ENCODE measurements at regions not wholly inside any gene's neighbourhood (a gene's known extent, or its start where the extent isn't known, plus 50 kb on each side); places are given as distances from the start of the nearest gene placed in this dataset.

DNA sequence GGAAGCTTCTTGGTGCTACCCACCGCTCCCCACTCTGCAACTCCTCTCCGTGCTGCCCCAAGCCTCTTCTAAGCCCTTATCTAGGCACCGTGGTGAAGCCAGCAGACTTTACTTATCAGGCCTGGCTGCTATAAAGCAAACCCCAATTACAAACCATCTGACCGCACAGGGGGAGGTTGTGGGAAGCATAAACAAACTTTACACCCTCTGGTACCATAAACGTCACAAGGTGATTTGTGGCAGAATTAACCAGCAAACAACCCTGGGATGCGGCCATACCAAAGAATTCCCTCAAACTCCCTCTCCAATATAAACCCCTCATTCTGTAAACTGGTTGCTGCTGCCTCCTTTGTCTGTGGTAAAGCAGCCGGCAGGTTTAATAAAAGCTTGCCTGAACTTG, 55.2 kb downstream of the MAGEC2 start:
- peak in 1 of 4 donors; percentile 7 for DNase-seq (ENCODE audit: low read depth in 4 of 4, low spot score in 2 of 4)

DNA sequence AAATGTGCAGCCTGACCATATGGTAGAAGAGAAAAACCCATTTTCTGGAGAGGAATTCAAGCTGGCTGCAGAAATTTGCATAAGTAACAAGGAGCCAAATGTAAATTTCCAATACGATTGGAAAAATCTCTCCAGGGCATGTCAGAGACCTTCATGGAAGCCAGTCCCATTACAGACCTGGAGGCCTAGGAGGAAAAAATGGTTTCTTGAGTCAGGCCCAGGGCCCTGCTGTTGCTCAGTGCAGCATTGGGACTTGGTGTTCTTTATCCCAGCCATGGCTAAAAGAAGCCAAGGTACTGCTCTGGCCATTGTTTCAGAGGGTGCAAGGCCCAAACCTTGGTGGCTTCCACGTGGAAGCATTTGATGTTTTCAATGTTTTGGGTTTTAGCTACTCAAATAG, 70.6 kb downstream of the MAGEC2 start:
- no peak for DNase-seq (ENCODE audit: low read depth in 4 of 4, low spot score in 2 of 4)

DNA sequence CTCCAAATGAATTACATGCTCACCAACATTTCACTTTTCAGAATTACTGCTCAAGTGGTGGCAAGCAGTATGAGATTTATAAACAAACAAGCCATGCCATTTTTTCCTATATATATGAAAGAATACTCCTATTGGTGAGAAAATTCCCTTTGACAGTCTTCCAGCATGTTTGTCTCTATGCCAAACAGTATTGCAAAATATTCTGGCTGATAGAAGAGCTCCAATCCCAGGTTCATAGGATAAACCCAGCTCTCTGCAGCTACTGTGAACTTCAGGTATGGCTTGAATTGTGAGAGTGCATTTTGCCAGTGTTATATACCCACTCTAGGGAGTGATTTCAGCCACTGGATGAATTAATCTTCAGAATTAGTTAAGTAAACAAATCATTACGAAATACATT, 108.8 kb downstream of the MAGEC2 start:
- no peak for DNase-seq (ENCODE audit: low read depth in 4 of 4, low spot score in 2 of 4)

DNA sequence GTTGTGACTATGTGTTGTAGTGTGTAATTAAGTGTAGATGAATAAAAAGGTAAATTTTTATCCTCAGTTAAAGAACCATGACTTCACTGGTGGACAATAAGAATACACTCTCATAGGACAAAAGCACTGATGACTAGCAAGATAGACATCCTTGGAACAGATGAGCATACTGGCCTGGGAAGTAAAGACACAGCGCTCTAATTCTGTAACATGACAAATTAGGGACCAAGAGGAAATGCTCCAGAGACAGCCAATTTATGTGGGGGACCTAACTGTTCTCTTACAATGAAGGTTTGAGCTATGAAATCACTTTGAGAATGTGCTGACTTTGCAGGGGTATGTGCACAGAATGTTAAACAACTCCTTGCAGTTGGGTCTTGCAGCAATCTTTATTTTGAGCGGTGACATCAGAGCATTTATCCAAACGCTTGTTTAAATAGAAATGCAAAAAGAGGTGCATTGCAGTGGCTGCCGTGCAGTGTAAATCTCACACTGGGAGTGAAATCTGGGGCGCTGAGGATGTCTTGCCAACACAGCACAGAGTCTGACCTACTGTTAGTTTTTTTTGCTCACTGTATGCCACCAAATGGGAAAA, 109.3 kb downstream of the MAGEC2 start:
- DNase-seq (ENCODE audit: low read depth in 4 of 4, low spot score in 2 of 4): no peak

DNA sequence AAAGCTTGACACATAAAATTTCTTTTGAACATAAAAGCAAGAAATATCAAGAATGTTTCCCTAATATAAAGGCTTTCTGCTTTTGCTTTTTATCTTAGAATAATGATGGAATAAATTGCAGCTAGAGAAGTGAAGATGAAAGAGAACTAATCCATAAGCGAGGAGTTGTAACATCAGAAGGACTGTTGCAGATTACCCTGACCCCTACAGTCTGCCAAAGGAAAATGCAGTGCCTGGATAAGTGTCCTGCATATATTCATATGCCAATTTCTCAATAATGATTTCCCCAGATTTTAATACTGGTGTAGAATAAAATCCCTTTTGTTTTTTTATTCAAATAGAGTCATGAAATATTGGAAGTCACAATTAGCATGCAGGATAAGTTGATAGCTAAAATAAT, 115.9 kb downstream of the MAGEC2 start:
- no peak for DNase-seq (ENCODE audit: low read depth in 4 of 4, low spot score in 2 of 4)

DNA sequence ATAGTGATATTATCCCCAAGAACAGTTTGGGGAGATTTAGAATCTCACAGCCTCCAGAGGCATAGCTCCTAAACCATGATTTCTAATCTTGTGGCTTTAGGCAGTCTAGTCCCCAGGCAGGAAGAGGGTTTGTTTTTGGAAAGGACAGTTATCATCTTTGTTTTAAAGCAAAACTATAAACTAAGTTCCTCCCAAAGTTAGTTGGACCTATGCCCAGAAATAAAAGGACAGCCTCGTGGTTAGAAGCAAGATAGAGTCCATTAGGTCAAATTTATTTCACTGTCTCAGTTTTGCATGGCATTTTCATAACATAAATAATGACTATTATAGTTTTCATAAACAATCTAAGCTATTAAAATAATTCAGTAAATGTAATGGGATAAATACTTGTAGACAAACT, 120.5 kb downstream of the MAGEC2 start:
- DNase-seq (ENCODE audit: low read depth in 4 of 4, low spot score in 2 of 4): no peak

DNA sequence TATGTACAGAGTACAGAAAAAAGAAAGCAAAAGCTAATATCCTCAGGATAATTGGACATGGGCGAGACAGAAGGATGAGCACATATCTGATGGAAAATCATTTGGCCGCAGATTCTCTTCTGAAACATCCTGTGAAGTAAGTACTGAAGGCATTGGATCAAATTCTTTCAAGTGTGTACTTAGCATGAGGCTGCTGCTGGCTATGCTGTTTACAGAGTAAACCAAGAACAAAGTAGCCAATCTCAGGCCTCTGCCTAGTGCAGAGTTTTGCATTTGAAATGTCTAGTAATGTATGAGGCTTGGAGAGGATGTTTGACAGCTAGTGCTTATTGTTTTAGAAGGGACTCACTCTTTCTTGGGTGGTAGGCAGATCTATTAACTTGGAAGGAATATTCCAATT, 128.5 kb downstream of the MAGEC2 start:
- no peak for DNase-seq (ENCODE audit: low read depth in 4 of 4, low spot score in 2 of 4)

DNA sequence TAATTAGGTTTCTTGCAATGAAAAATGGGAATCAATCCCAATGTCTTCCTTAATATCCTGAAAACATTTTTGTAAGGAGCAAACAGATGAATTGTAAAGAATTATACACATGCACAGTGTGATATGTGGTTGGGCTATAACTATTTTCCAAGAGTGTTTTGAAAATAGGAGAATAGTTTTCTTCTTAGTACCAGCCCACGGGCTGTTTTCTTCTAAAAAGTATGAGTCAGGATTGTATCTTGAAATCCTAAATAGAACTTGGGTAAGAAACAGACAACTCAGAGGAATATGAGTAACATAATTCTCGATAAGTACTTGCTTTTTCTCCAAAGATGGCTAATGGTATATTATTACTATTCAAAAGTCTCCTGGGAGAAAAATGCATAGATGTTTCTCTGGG, 136.7 kb downstream of the MAGEC2 start:
- DNase-seq (ENCODE audit: low read depth in 4 of 4, low spot score in 2 of 4): no peak

DNA sequence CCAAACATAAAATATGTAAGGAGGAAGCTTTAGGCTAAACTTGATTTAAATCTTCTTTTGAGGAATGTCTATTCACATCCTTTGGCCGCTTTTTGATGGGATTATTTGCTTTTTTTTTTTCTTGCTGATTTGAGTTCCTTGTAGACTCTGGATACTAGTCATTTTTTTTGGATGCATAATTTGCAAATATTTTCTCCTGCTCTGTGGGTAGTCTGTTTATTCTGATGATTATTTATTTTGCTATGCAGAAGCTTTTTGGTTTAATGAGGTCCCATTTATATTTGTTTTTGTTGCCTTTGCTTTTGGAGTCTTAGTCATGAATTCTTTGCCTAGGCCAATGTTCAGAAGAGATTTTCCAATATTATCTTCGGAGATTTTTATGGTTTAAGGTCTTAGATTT, 144.9 kb downstream of the MAGEC2 start:
- DNase-seq (ENCODE audit: low read depth in 4 of 4, low spot score in 2 of 4): no peak

DNA sequence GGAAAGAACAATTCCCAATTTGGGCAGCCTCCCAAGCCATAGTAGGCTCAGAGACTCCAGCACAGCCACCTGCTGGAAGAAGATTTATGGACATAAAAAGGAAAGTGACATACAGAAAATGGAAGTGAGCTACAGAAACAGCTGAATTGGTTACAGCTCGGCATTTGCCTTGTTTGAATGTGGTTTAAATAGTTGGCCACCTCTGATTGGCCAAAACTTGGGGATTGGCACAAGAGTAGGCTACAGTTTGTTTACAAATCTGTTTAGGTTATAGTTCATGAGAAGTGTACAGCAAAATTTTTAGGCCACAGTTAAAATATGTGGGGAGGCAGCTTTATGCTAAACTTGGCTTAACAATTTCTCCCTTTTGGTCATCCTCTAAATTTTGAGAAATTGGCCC, 150.4 kb downstream of the MAGEC1 start:
- DNase-seq (ENCODE audit: low read depth in 4 of 4, low spot score in 2 of 4): no peak

DNA sequence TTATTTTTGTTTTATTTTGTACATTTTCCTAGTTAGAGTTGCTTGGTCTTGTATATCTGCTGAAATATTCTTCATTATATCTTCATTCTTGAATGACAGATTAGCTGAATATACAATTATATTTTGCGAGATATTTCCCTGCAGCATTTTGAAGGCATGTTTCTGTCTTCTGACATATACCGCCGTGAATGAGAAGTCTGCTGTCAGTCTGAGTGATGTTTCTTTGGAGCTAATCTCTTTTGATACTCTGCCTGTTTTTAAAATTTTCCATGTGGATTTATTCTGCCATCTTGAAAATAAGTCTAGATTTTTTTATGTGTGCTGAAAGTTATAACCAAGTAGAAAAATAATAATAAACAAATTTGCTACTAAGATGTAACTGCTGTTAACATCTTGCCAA, 148.5 kb downstream of the MAGEC1 start:
- DNase-seq (ENCODE audit: low read depth in 4 of 4, low spot score in 2 of 4): no peak

DNA sequence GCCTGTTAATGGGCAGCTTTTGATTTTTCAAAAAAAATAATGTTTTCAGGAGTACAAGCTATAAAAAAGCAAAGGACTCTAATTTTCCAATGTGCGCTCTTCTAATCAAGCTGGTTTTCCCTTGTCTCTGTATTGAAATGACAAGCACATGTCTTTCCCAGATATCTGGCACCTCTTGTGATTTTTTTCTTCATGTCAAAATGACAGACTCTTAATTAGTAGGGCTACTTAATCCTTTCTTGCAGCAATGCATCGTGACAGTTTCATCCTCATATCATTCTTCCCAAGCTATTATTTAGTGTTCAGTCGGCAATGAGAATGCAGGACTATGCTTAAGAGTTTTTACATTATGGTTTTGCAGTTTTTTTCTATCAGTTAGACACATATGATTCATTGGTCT, 139.5 kb downstream of the MAGEC1 start:
- no peak for DNase-seq (ENCODE audit: low read depth in 4 of 4, low spot score in 2 of 4)

DNA sequence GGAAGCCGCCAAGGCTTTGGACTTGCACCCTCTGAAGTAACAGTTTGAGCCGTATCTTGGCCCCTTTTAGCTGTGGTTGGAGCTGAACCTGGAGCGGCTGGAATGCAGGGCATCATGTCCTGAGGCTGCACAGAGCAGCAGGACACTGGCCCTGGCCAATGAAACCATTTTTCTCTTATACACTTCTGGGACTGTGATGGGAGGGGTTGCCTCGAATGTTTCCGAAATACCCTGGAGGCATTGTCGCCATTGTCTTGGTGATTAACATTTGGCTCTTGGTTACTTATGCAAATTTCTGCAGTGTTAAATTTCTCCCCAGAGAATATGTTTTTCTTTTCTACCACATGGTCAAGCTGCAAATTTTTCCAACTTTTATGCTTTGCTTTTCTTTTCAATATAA, 137.2 kb downstream of the MAGEC1 start:
- no peak for DNase-seq (ENCODE audit: low read depth in 4 of 4, low spot score in 2 of 4)

DNA sequence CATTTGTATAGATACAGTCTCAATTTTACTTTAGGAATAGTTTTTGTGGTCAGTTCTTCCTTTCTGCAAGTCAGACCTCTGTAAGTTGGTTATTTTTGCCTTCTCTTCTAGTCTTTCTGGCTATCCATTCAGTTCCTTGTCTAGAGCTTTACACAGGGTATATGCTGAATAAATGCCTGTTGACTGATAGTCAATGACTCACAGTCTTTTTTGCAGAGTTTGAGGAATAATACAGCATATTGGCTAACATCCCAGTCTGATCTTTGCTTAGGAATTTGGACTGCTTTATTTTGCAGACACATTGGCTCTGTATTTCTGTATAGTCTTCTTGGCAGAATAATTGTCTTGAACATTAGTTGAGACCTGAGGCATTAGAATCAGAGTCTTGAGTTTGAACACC, 132.4 kb downstream of the MAGEC1 start:
- DNase-seq (ENCODE audit: low read depth in 4 of 4, low spot score in 2 of 4): no peak

DNA sequence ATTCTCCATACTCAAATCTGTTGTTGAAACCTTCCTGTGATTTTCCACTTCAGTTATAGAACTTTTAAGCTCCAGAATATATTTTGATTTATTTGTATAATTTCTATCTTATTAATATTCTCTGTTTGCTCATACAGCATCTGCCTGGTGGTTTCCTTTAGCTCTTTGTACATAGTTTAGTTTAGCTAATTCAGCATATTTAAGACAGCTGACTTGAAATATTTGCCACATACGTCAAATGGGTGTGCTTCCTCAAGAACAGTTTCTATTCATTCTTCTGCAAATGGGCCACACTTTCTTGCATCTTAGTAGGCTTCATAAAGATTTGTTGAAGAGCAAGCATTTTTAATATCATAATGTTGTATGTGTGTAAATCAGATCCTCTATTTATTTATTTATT, 101.8 kb downstream of the MAGEC1 start:
- DNase-seq (ENCODE audit: low read depth in 4 of 4, low spot score in 2 of 4): no peak

DNA sequence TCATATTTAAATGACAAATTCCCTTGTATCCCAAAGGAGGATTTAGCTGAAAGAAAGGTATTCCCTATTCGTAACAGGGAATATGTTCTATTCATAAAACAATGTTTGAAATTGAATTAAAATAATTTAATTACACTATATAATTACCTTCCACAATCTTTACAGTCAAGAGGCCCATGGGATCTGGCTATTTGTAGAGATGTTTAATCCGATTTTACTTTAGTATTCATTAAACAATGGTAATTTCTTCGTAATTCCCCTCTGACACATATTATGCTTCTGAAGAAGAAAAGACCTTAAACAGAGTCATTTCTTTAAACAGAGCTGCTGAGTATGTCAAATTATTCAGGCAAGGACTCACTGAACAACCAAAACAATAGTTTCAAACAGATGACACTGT, 98.8 kb downstream of the MAGEC1 start:
- no peak for DNase-seq (ENCODE audit: low read depth in 4 of 4, low spot score in 2 of 4)

DNA sequence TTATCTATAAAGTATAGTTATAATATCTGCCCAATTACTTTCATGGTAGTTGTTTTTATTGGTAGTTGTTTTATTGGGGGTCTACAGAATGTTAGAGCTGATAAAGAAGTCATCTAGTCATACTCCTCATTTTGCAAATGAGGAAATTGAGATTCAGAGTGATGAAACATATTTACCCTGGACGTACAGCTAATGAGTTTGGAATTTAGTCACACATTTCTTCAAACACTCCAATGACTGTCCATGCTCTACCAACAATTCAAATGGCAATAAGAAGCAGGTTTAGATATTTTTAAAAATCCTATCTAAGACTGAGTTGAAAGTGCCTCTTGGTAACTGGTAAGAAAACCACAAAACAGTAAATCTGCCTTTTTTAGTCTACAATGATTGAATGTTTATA, 98.2 kb downstream of the MAGEC1 start:
- no peak for DNase-seq (ENCODE audit: low read depth in 4 of 4, low spot score in 2 of 4)

DNA sequence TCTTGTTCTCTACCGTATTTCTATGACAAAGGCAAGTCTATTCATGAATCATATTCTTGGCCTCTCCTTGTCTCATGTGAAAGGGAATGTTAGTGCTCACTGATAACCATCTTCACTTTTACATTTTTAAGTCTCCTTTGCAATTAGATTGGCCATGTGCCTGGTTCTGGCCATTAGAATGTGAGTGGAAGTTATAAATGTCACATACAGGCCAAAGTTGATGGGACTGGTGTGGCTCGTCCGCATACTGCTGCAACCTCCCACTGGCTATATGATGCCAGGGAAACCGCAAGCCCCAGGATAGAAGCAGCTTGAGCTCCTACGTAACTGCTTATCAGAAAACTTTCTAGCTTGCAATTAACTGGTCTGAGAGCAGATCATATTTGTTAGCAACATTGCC, 86.1 kb downstream of the MAGEC1 start:
- DNase-seq (ENCODE audit: low read depth in 4 of 4, low spot score in 2 of 4): no peak

DNA sequence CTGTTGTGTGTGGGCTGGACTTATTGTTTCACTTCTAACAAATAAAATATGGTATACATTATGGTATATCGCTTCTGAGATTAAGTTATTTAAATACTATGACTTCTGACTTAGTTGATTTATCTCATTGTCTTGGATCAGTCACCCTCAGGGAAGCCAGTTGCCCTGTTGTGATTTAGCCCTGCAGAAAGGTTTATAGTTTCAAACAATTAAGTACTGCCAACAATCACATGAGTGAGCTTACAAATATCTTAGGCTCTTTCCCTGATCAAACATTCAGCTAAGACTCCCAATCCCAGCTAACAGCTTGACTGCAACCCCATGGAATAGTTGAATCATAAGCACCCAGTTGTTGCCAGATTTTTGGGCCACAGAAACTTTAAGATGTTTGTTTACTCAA, 85.4 kb downstream of the MAGEC1 start:
- no peak for DNase-seq (ENCODE audit: low read depth in 4 of 4, low spot score in 2 of 4)

DNA sequence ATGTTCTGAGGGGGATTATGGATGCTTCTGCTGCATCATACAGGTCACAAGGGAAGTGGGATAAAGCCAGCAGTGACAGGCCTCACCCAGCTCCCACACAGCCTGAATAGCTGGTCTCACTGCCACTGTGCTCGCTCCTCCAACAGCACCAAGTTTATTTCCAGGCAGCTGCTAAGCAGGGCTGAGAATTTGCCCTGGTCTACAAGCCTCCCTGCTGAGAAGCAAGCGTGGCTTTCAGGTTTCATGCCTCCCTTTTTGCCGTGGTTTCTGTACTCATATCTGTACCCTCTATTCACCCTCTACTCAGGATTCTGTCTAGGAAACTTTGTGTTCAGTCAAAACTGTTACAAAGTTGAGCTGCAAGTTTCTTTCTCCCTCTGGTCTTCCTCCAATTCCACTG, 78.6 kb downstream of the MAGEC1 start:
- DNase-seq (ENCODE audit: low read depth in 4 of 4, low spot score in 2 of 4): no peak

DNA sequence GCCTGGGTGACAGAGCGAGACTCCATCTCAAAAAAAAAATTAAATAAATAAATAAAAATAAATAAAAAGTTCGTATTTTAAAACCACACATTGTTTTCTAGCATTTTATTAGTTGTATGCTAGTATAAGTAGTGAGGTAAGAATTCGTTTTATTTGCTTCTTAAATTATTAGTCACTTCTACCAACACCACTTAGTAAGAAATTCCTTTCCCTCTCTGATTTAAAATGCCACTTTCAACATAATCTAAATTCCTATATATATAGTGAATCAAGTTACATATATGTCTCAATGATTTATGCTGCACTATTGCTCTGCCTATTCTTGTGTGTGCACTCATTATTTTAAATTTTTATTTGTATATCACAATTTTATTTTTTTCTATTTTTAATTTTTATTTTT, 72.1 kb downstream of the MAGEC1 start:
- DNase-seq (ENCODE audit: low read depth in 4 of 4, low spot score in 2 of 4): no peak

DNA sequence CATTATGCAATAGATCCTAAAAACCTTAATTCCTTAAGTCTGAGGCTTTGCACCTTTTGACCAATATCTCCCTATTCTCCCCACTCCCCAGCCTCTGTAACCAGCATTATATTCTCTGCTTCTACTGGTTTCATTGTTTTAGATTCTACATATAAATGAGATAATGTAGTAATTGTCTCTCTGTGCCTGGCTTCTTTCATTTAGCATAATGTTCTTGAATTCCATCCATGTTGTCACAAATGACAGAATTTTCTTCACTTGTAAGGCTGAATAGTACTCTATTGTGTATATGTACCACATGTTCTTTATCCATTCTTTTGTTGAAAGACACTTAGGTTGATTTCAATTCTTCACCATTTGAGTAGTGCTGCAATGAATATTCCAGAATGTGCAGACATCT, 66.0 kb downstream of the MAGEC1 start:
- no peak for DNase-seq (ENCODE audit: low read depth in 4 of 4, low spot score in 2 of 4)

DNA sequence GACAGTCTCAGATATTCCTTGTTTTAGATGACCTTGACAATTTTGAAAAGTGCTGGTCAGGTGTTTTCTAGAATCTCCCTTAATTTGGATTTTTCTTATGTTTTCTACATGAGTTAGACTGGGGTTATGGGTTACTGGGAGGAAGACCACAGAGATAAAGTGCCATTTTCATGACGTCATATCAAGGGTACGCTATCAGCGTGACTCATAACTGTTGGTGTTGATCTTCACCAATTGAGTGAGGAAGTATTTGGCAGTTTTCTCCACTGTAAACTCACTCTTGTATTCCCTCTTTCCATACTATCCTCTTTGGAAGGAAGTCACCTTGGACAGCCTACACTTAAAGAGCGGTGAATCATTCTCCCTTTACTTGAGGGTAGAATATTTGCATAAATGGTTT, 56.9 kb downstream of the MAGEC1 start:
- no peak for DNase-seq (ENCODE audit: low read depth in 4 of 4, low spot score in 2 of 4)
